GDM1 (cell line): ENCODE measurements at regions not wholly inside any gene's neighbourhood (a gene's known extent, or its start where the extent isn't known, plus 50 kb on each side); places are given as distances from the start of the nearest gene placed in this dataset.

ENCODE experiments used
- DNase-seq: peaks from one replicate; lab custom pipeline; 2025; lab: John Stamatoyannopoulos, UW

- DNase-seq = no peak
Measured at GRCh38 chr3:70840106-70840870, 527.9 kb upstream of the MDFIC2 start.

- peak; percentile 13 for DNase-seq
Measured at GRCh38 chr3:70833239-70833960, 521.0 kb upstream of the MDFIC2 start.

GRCh38 chr3:70832834-70833205, 520.4 kb upstream of the MDFIC2 start:
- DNase-seq = no peak

GRCh38 chr3:70832089-70832833, 519.8 kb upstream of the MDFIC2 start:
- DNase-seq = no peak

GRCh38 chr3:70829092-70829491, 516.7 kb upstream of the MDFIC2 start:
- DNase-seq = no peak

- no peak for DNase-seq
Measured at GRCh38 chr3:70824773-70825172, 512.3 kb upstream of the MDFIC2 start.

GRCh38 chr3:70824078-70824477, 511.6 kb upstream of the MDFIC2 start:
- no peak for DNase-seq

GRCh38 chr3:70823622-70824021, 511.2 kb upstream of the MDFIC2 start:
- DNase-seq = no peak

GRCh38 chr3:70822669-70823068, 510.2 kb upstream of the MDFIC2 start:
- no peak for DNase-seq

GRCh38 chr3:70821602-70822001, 509.2 kb upstream of the MDFIC2 start:
- DNase-seq = no peak

GRCh38 chr3:70820397-70820796, 508.0 kb upstream of the MDFIC2 start:
- DNase-seq = no peak

- no peak for DNase-seq
Measured at GRCh38 chr3:70818145-70818544, 505.7 kb upstream of the MDFIC2 start.

GRCh38 chr3:70816346-70816745, 503.9 kb upstream of the MDFIC2 start:
- no peak for DNase-seq

- DNase-seq = no peak
Measured at GRCh38 chr3:70815817-70816216, 503.4 kb upstream of the MDFIC2 start.

- DNase-seq = no peak
Measured at GRCh38 chr3:70813311-70813710, 500.9 kb upstream of the MDFIC2 start.

GRCh38 chr3:70811880-70812279, 499.4 kb upstream of the MDFIC2 start:
- peak; percentile 1 for DNase-seq

- DNase-seq = no peak
Measured at GRCh38 chr3:70808881-70809280, 496.4 kb upstream of the MDFIC2 start.

GRCh38 chr3:70806556-70806955, 494.1 kb upstream of the MDFIC2 start:
- no peak for DNase-seq

- DNase-seq = no peak
Measured at GRCh38 chr3:70806021-70806420, 493.6 kb upstream of the MDFIC2 start.

- DNase-seq = no peak
Measured at GRCh38 chr3:70805061-70805889, 492.8 kb upstream of the MDFIC2 start.

GRCh38 chr3:70803891-70804290, 491.5 kb upstream of the MDFIC2 start:
- no peak for DNase-seq

GRCh38 chr3:70803319-70803718, 490.9 kb upstream of the MDFIC2 start:
- DNase-seq = no peak
